Activated CD4-positive, alpha-beta T cell treated with anti-CD3 and anti-CD28 coated beads for 24 hours (primary cell): ENCODE measurements at regions not wholly inside any gene's neighbourhood (a gene's known extent, or its start where the extent isn't known, plus 50 kb on each side); places are given as distances from the start of the nearest gene placed in this dataset.

ENCODE experiments used
- DNase-seq, 2 donors: peaks; one replicate each; pipeline ENCODE4 v3.0.0-alpha.2; 2020; ENCODE audit warnings: low read depth in 2 of 2

- no peak for DNase-seq
Measured at GRCh38 chr7:153445641-153446040, 606.6 kb upstream of the DPP6 start.

GRCh38 chr7:153446490-153446889, 605.7 kb upstream of the DPP6 start:
- no peak for DNase-seq

- no peak for DNase-seq
Measured at GRCh38 chr7:153447011-153447410, 605.2 kb upstream of the DPP6 start.

GRCh38 chr7:153452661-153453060, 599.5 kb upstream of the DPP6 start:
- no peak for DNase-seq

GRCh38 chr7:153454306-153454705, 597.9 kb upstream of the DPP6 start:
- no peak for DNase-seq

- DNase-seq = no peak
Measured at GRCh38 chr7:153457746-153458145, 594.5 kb upstream of the DPP6 start.

GRCh38 chr7:153470004-153470671, 582.1 kb upstream of the DPP6 start:
- no peak for DNase-seq

GRCh38 chr7:153472516-153472915, 579.7 kb upstream of the DPP6 start:
- DNase-seq = no peak

- DNase-seq = no peak
Measured at GRCh38 chr7:153473185-153473584, 579.0 kb upstream of the DPP6 start.

- DNase-seq = no peak
Measured at GRCh38 chr7:153475239-153475638, 577.0 kb upstream of the DPP6 start.

GRCh38 chr7:153476166-153476565, 576.0 kb upstream of the DPP6 start:
- no peak for DNase-seq

GRCh38 chr7:153496257-153496656, 555.9 kb upstream of the DPP6 start:
- no peak for DNase-seq

GRCh38 chr7:153503093-153503492, 549.1 kb upstream of the DPP6 start:
- no peak for DNase-seq

GRCh38 chr7:153504288-153505075, 547.7 kb upstream of the DPP6 start:
- DNase-seq = no peak

GRCh38 chr7:153507885-153508284, 544.3 kb upstream of the DPP6 start:
- DNase-seq = no peak

GRCh38 chr7:153509768-153510167, 542.4 kb upstream of the DPP6 start:
- no peak for DNase-seq

- DNase-seq = no peak
Measured at GRCh38 chr7:153510674-153511073, 541.5 kb upstream of the DPP6 start.

GRCh38 chr7:153514032-153514431, 538.2 kb upstream of the DPP6 start:
- DNase-seq = no peak

- no peak for DNase-seq
Measured at GRCh38 chr7:153515359-153515758, 536.8 kb upstream of the DPP6 start.

- no peak for DNase-seq
Measured at GRCh38 chr7:153518201-153518984, 533.8 kb upstream of the DPP6 start.

- no peak for DNase-seq
Measured at GRCh38 chr7:153521370-153521769, 530.8 kb upstream of the DPP6 start.

- DNase-seq = no peak
Measured at GRCh38 chr7:153522261-153522660, 529.9 kb upstream of the DPP6 start.
